HEK293T (cell line): ENCODE measurements at regions not wholly inside any gene's neighbourhood (a gene's known extent, or its start where the extent isn't known, plus 50 kb on each side); places are given as distances from the start of the nearest gene placed in this dataset.

Experiments used
- ARNT ChIP-seq: fragments of 450-650 bp; IDR thresholded peaks from 2 replicates; pipeline ENCODE4 v1.6.1; 2017; ENCODE audit warnings: mild to moderate bottlenecking
- BHLHE40 ChIP-seq: fragments of 450-650 bp; IDR thresholded peaks from 2 replicates; pipeline ENCODE4 v1.6.1; 2016; ENCODE audit warnings: mild to moderate bottlenecking, moderate library complexity, borderline replicate concordance
- ELF4 ChIP-seq: fragments of 450-650 bp; IDR thresholded peaks from 2 replicates; pipeline ENCODE4 v1.6.1; 2017; ENCODE audit warnings: antibody characterized with exemption
- FOXK2 ChIP-seq: fragments of 450-650 bp; IDR thresholded peaks from 2 replicates; pipeline ENCODE4 v1.6.1; 2016; ENCODE audit warnings: mild to moderate bottlenecking
- FOXM1 ChIP-seq: fragments of 450-650 bp; IDR thresholded peaks from 2 replicates; pipeline ENCODE4 v1.6.1; 2017; ENCODE audit warnings: mild to moderate bottlenecking, borderline replicate concordance
- HDGF ChIP-seq: fragments of 450-650 bp; IDR thresholded peaks from 2 replicates; pipeline ENCODE4 v1.6.1; 2017; ENCODE audit warnings: antibody characterized with exemption, borderline replicate concordance
- NFRKB ChIP-seq: fragments of 450-650 bp; IDR thresholded peaks from 2 replicates; pipeline ENCODE4 v1.6.1; 2016; ENCODE audit warnings: mild to moderate bottlenecking, moderate library complexity
- SP1 ChIP-seq: fragments of 450-650 bp; IDR thresholded peaks from 2 replicates; pipeline ENCODE4 v1.6.1; 2017
- SUZ12 ChIP-seq: fragments of 450-650 bp; IDR thresholded peaks from 2 replicates; pipeline ENCODE4 v1.6.1; 2016; ENCODE audit warnings: mild to moderate bottlenecking

GRCh38 chr6:95841560-95841959 is 174.2 kb upstream of the FUT9 start:
- TF ChIP-seq NFRKB (no peak), FOXM1 (no peak), ELF4 (no peak), HDGF (no peak), BHLHE40 (no peak), SP1 (no peak), FOXK2 (no peak), SUZ12 (no peak), ARNT (no peak)
